Activated CD4-positive, alpha-beta T cell treated with anti-CD3 and anti-CD28 coated beads, Interleukin-2, amount 10 ng/mL, durations not matched to agents 7 days and 5 days (primary cell): ENCODE measurements at regions not wholly inside any gene's neighbourhood (a gene's known extent, or its start where the extent isn't known, plus 50 kb on each side); places are given as distances from the start of the nearest gene placed in this dataset.
"Not testable (repeated sequence)": the region's sequence is repeated elsewhere in the genome, so short reads cannot be mapped to it uniquely, and the experiment has no call there.

ENCODE experiments used
- CTCF ChIA-PET: fragments of 350-600 bp; sonication (Branson Sonifier 250); formaldehyde crosslinking; loops from one replicate; lab custom pipeline; 2021; ENCODE audit warnings: antibody characterized with exemption; lab: Charles Lee
- POLR2A ChIA-PET: fragments of 350-600 bp; sonication (Branson Sonifier 250); formaldehyde crosslinking; loops from one replicate; lab custom pipeline; 2021; ENCODE audit warnings: antibody characterized with exemption; lab: Charles Lee
- DNase-seq: peaks from one replicate; pipeline ENCODE4 v3.0.0-alpha.2; 2020
- H3K27ac Mint-ChIP-seq: one replicate; pipeline ENCODE4 v1.8.0; 2021; ENCODE audit warnings: mild to moderate bottlenecking, moderate library complexity, mixed read lengths
- H3K27me3 Mint-ChIP-seq: one replicate; pipeline ENCODE4 v1.8.0; 2021; ENCODE audit warnings: mixed read lengths
- H3K36me3 Mint-ChIP-seq: one replicate; pipeline ENCODE4 v1.8.0; 2021; ENCODE audit warnings: low read depth, mixed read lengths
- H3K4me1 Mint-ChIP-seq: one replicate; pipeline ENCODE4 v1.8.0; 2021; ENCODE audit warnings: mixed read lengths
- H3K4me3 Mint-ChIP-seq: one replicate; pipeline ENCODE4 v1.8.0; 2021; ENCODE audit warnings: mild to moderate bottlenecking, moderate library complexity, mixed read lengths
- H3K9me3 Mint-ChIP-seq: one replicate; pipeline ENCODE4 v1.8.0; 2021; ENCODE audit warnings: mixed read lengths

DNA sequence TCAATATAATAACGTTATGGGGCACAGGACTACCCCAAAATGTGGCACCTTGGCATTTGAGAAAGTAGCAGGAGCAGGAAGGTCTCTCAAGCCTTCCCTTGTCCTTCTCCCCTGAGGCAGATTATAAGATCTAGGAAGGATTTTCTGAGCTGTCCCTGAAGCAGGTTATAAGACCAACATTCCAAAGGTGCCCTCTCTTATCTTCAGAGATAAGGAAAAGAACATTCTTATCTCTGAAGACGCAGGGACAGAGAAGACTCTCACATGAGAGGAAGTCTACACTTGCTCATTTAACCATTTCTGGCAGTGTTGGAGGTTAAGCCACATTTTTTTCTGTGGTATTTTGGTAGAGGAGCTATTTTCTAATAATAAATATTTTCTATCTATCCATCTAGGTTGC lies 437.9 kb upstream of the MAOA start:
- ChIA-PET POLR2A (no interaction called here), CTCF (no interaction called here)

DNA sequence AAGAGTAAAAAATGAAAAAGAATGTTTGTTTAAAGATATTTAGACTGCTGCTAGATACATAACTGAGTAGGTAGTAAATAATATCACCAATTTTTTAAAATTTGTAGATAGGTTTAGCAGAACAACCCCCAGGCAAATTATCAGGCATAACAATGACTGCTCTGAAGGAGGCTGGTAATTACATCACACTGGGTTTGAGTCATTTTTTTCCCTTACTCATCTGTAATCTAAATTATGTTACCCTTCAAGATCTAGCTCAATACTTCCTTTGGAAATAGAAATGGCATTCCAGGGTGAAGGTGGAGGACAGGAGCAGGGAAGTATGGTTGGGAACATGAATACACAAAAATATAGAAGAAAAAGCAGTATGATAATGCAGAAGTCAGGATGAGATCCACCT lies 431.6 kb upstream of the MAOA start:
- no peak for DNase-seq
- Mint-ChIP-seq H3K36me3 (no peaks in the 10 kb centered on the region), H3K27me3 (no peaks in the 10 kb centered on the region), H3K9me3 (no peaks in the 10 kb centered on the region), H3K4me1 (no peaks in the 10 kb centered on the region), H3K4me3 (no peak overlapping the region), H3K27ac (no peak overlapping the region)
- ChIA-PET CTCF (no interaction called here), POLR2A (no interaction called here)

More for the DNA sequence above, 437.9 kb upstream of the MAOA start:
- H3K27ac Mint-ChIP-seq: no peak overlapping the region
- peaks cover 8% of the 10 kb centered on the region for H3K9me3 Mint-ChIP-seq
- no peaks in the 10 kb centered on the region for H3K36me3 Mint-ChIP-seq
- H3K4me3 Mint-ChIP-seq: no peak overlapping the region
- no peaks in the 10 kb centered on the region for H3K4me1 Mint-ChIP-seq
- no peak for DNase-seq
- peaks cover 1% of the 10 kb centered on the region for H3K27me3 Mint-ChIP-seq

- no peak for DNase-seq
- Mint-ChIP-seq H3K9me3 (no peaks in the 10 kb centered on the region), H3K27ac (no peak overlapping the region), H3K27me3 (no peaks in the 10 kb centered on the region), H3K4me1 (no peaks in the 10 kb centered on the region), H3K4me3 (no peak overlapping the region), H3K36me3 (no peaks in the 10 kb centered on the region)
- ChIA-PET CTCF (no interaction called here), POLR2A (no interaction called here)
These were observed 430.3 kb upstream of the MAOA start for GRCh38 chrX:43225626-43226328.

DNA sequence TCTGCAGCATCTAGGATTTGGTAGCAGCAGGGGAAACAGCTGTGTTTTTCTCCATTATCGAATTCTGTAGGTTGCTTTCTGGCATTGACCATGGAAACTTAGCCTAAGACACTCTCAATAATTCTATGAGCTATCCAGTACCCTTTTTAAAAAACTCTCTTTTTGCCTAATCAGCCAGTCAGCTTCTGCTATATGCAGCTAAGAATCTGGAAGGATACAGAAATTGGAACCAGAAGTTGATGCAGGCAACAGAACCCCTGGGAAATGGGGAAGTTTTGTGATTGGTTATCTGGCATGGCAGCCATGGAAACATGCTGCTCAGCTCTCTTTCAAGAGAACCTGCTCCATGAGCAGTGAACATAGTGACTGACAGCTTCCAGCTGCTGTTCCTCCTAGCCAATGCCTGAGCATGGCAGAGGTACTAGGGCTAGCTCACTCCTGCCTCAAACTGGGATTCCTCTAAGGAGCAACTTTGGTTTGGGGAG lies 417.6 kb upstream of the MAOA start:
- ChIA-PET CTCF (no interaction called here), POLR2A (no interaction called here)
- Mint-ChIP-seq H3K36me3 (no peaks in the 10 kb centered on the region), H3K4me1 (no peaks in the 10 kb centered on the region), H3K27me3 (no peaks in the 10 kb centered on the region), H3K9me3 (no peaks in the 10 kb centered on the region), H3K27ac (no peak overlapping the region), H3K4me3 (no peak overlapping the region)
- DNase-seq: no peak

GRCh38 chrX:43239356-43239755 lies 416.7 kb upstream of the MAOA start:
- H3K36me3 Mint-ChIP-seq: no peaks in the 10 kb centered on the region
- H3K4me1 Mint-ChIP-seq: no peaks in the 10 kb centered on the region
- DNase-seq: no peak
- no peaks in the 10 kb centered on the region for H3K27me3 Mint-ChIP-seq
- POLR2A ChIA-PET: no interaction called here
- CTCF ChIA-PET: interaction anchor here (0.6 kb wide), 1 partner anchor 16 kb away, joined by 3 read pairs; no protein-coding TSS in a partner anchor
- H3K4me3 Mint-ChIP-seq: no peak overlapping the region
- H3K27ac Mint-ChIP-seq: no peak overlapping the region
- no peaks in the 10 kb centered on the region for H3K9me3 Mint-ChIP-seq

DNA sequence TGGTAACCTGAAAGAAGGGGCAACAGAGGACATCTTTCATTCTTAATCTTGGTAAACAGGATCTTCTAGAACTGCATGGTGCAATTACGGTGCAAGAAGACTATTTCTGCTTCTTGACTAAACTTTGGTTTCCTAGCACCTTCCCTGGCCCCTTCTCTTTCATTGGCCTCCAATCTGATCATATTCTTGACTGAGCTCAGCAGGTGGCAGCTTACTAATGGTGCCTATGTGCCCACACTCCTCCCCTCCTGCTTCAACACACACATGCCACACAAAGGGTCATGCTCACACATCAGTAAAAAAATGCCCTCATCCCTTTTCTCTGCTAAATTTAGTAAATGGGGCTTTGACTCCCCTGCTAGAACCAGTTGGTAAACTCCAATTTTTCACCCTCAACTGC lies 400.5 kb upstream of the MAOA start:
- no peaks in the 10 kb centered on the region for H3K27me3 Mint-ChIP-seq
- DNase-seq: no peak
- H3K4me1 Mint-ChIP-seq: no peaks in the 10 kb centered on the region
- no peaks in the 10 kb centered on the region for H3K36me3 Mint-ChIP-seq
- CTCF ChIA-PET: interaction anchor here (0.6 to 0.9 kb wide), 2 partner anchors 9 to 16 kb away, joined by 3 read pairs; no protein-coding TSS in a partner anchor
- no peak overlapping the region for H3K27ac Mint-ChIP-seq
- no peak overlapping the region for H3K4me3 Mint-ChIP-seq
- POLR2A ChIA-PET: no interaction called here
- peaks cover 2% of the 10 kb centered on the region for H3K9me3 Mint-ChIP-seq

DNA sequence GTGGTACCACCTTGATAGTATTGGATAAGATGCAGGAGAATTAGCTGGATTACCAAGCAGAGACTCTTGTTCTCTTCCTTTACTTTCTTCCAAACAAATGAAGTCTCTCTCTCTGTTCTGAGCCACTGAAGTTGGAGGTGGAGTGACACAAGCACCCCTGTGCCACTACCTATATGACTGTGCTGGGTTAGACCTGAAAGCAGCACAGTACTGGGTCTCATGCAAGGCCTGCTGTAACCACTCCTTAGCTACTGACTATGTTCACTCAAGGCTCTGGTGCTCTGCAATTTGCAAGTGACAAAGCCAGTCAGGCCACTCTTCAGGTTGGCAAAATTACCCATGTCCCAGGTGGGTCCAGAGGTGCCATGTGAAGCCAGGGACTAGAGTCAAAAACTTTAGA lies 389.6 kb upstream of the MAOA start:
- CTCF ChIA-PET: no interaction called here
- no peak for DNase-seq
- POLR2A ChIA-PET: no interaction called here
- H3K4me1 Mint-ChIP-seq: no peaks in the 10 kb centered on the region
- H3K4me3 Mint-ChIP-seq: no peak overlapping the region
- H3K36me3 Mint-ChIP-seq: no peaks in the 10 kb centered on the region
- H3K27me3 Mint-ChIP-seq: no peaks in the 10 kb centered on the region
- peaks cover 3% of the 10 kb centered on the region for H3K9me3 Mint-ChIP-seq
- H3K27ac Mint-ChIP-seq: no peak overlapping the region

GRCh38 chrX:43267652-43268051 lies 388.4 kb upstream of the MAOA start:
- H3K36me3 Mint-ChIP-seq: no peaks in the 10 kb centered on the region
- H3K27ac Mint-ChIP-seq: no peak overlapping the region
- ChIA-PET CTCF (no interaction called here), POLR2A (no interaction called here)
- no peaks in the 10 kb centered on the region for H3K4me1 Mint-ChIP-seq
- peaks cover 3% of the 10 kb centered on the region for H3K9me3 Mint-ChIP-seq
- H3K27me3 Mint-ChIP-seq: no peaks in the 10 kb centered on the region
- no peak for DNase-seq
- H3K4me3 Mint-ChIP-seq: no peak overlapping the region

- Mint-ChIP-seq H3K4me3 (no peak overlapping the region), H3K27ac (no peak overlapping the region), H3K36me3 (no peaks in the 10 kb centered on the region), H3K4me1 (no peaks in the 10 kb centered on the region), H3K9me3 (peaks cover 3% of the 10 kb centered on the region), H3K27me3 (no peaks in the 10 kb centered on the region)
- ChIA-PET POLR2A (no interaction called here), CTCF (no interaction called here)
- no peak for DNase-seq
These were observed 386.9 kb upstream of the MAOA start for GRCh38 chrX:43269201-43269600.

- DNase-seq: no peak
- no peaks in the 10 kb centered on the region for H3K36me3 Mint-ChIP-seq
These were observed 378.2 kb upstream of the MAOA start for GRCh38 chrX:43277879-43278278.

DNA sequence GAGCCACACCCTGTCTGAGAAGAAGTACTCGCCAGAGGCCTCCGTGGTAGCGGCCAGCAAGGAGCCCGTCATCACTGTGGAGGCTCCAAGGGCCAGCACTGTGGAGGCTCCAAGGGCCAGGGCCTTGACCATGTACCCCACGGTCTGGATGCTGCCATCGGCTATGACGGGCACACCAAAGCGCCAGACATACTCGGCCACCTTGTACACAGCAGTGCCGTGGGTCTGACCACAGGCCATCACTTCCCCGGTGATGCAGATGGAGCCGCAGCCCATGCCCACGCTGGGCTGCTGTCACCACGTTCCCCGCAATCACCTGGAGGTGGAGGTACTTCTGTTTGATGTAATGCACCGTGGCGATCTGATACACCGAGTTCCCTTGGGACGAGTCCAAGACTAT lies 377.7 kb upstream of the MAOA start:
- H3K27ac Mint-ChIP-seq: no peak overlapping the region
- no peak for DNase-seq
- H3K27me3 Mint-ChIP-seq: no peaks in the 10 kb centered on the region
- H3K4me3 Mint-ChIP-seq: no peak overlapping the region
- H3K36me3 Mint-ChIP-seq: no peaks in the 10 kb centered on the region
- POLR2A ChIA-PET: no interaction called here
- H3K4me1 Mint-ChIP-seq: no peaks in the 10 kb centered on the region
- CTCF ChIA-PET: no interaction called here
- H3K9me3 Mint-ChIP-seq: peaks cover 5% of the 10 kb centered on the region

More at GRCh38 chrX:43277879-43278278, 378.2 kb upstream of the MAOA start:
- H3K9me3 Mint-ChIP-seq: peaks cover 5% of the 10 kb centered on the region
- H3K27me3 Mint-ChIP-seq: no peaks in the 10 kb centered on the region
- ChIA-PET CTCF (no interaction called here), POLR2A (no interaction called here)
- no peak overlapping the region for H3K4me3 Mint-ChIP-seq
- no peak overlapping the region for H3K27ac Mint-ChIP-seq
- H3K4me1 Mint-ChIP-seq: no peaks in the 10 kb centered on the region

GRCh38 chrX:43279341-43279808 lies 376.7 kb upstream of the MAOA start:
- no peak overlapping the region for H3K27ac Mint-ChIP-seq
- peaks cover 5% of the 10 kb centered on the region for H3K9me3 Mint-ChIP-seq
- no peaks in the 10 kb centered on the region for H3K36me3 Mint-ChIP-seq
- CTCF ChIA-PET: no interaction called here
- no peaks in the 10 kb centered on the region for H3K27me3 Mint-ChIP-seq
- H3K4me1 Mint-ChIP-seq: no peaks in the 10 kb centered on the region
- DNase-seq: no peak
- no peak overlapping the region for H3K4me3 Mint-ChIP-seq
- POLR2A ChIA-PET: no interaction called here

DNA sequence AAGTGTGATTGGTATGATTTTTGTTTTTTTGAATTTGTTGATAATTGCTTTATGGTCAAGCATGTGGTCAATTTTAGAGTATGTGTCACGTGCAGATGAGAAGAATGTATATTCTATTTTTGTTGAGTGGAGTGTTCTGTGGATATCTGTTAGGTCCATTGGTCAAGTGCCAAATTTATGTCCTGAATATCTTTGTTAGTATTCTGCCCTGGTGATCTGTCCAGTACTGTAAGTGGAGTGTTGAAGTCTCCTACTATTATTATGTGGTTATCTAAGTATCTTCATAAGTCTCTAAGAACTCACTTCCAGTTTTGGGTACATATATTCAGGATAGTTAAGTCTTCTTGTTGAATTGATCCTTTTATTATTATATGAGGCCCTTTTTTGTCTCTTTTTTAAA lies 372.9 kb upstream of the MAOA start:
- ChIA-PET CTCF (no interaction called here), POLR2A (no interaction called here)
- H3K36me3 Mint-ChIP-seq: no peaks in the 10 kb centered on the region
- DNase-seq: no peak
- no peaks in the 10 kb centered on the region for H3K4me1 Mint-ChIP-seq
- H3K27me3 Mint-ChIP-seq: no peaks in the 10 kb centered on the region
- H3K9me3 Mint-ChIP-seq: peaks cover 5% of the 10 kb centered on the region
- no peak overlapping the region for H3K27ac Mint-ChIP-seq
- no peak overlapping the region for H3K4me3 Mint-ChIP-seq

DNA sequence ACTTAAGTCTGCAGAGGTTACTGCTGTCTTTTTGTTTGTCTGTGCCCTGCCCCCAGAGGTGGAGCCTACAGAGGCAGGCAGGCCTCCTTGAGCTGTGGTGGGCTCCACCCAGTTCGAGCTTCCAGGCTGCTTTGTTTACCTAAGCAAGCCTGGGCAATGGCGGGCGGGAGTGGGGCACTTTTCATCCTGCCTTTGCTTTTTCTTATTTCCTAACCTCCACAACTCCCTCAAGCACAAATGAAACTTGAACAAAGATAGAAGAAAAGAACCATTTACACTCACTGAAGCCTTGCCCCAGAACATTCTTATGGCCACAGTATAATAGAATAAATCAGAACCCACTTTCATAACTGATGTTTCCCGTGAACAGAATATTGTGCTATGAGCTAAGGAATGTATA lies 344.5 kb upstream of the MAOA start:
- H3K4me3 Mint-ChIP-seq, H3K27me3 Mint-ChIP-seq, CTCF ChIA-PET, H3K27ac Mint-ChIP-seq, DNase-seq, POLR2A ChIA-PET, H3K36me3 Mint-ChIP-seq, H3K9me3 Mint-ChIP-seq, H3K4me1 Mint-ChIP-seq: not testable (repeated sequence)
